GM12892 (cell line): ENCODE measurements at regions not wholly inside any gene's neighbourhood (a gene's known extent, or its start where the extent isn't known, plus 50 kb on each side); places are given as distances from the start of the nearest gene placed in this dataset.

ENCODE experiments used
- DNase-seq: peaks from one replicate; pipeline ENCODE4 v3.0.0; 2011; ENCODE audit not compliant: insufficient read length
- FAIRE-seq: peaks from 2 replicates; lab custom pipeline; 2011; peaks lifted over from hg19 to GRCh38; lab: Jason Lieb, UNC
- POLR2A ChIP-seq: IDR thresholded peaks from 2 replicates; pipeline ENCODE4 v1.6.1; 2011; ENCODE audit warnings: low read depth, low read length, control low read depth
- POLR2AphosphoS5 ChIP-seq: IDR thresholded peaks from 2 replicates; pipeline ENCODE4 v1.6.1; 2011; ENCODE audit warnings: low read depth, low read length, control low read depth
- TAF1 ChIP-seq: IDR thresholded peaks from 2 replicates; pipeline ENCODE4 v1.6.1; 2011; ENCODE audit warnings: low read depth, mild to moderate bottlenecking, control low read depth, low read length, borderline replicate concordance

DNA sequence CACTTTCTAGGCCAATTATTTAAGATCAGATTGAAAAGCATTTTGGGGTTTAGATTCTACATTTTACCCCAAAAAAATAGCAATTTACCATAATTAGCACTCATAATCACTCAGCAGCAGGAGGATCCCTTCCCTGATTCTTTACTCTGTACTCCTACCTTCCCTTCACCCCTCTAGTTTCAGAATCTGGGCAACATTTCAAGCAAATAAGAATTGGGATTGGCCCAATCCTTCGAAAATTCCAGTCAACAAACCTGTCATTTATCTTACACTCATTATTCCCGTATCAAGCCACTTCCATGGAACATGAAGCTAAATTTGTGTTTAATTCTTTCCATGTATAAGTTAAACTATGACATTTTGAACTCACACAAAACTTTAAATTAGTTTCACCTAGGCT, 349.1 kb upstream of the USP15 start:
- DNase-seq (no peak), FAIRE-seq (no peak)
- TF ChIP-seq POLR2A (no peak), TAF1 (no peak), POLR2AphosphoS5 (no peak)

DNA sequence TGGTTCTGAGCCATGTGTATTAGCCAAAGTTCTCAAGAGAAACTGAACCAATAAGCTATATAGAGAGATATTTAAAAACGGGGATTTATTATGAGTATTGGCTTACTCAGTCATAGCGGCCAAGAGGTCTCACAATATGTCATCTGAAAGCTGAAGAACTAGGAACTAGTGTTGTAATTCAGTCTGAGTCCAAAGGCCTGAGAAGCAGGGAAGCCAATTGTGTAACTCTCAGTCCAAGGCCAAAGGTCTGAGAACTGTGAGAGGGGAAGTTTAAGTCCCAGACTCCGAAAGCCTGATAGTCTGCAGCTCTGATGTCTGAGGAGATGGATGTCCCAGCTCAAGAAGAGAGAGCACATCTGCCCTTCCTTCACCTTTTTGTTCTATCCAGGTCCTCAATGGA, 344.8 kb upstream of the USP15 start:
- FAIRE-seq (no peak), DNase-seq (no peak)
- TF ChIP-seq TAF1 (no peak), POLR2AphosphoS5 (no peak), POLR2A (no peak)

GRCh38 chr12:61916831-61917230, 343.4 kb upstream of the USP15 start:
- FAIRE-seq: no peak
- no peak for TF ChIP-seq TAF1
- DNase-seq: no peak

- FAIRE-seq (no peak), DNase-seq (no peak)
- TF ChIP-seq POLR2A: no peak
- no peak for TF ChIP-seq POLR2AphosphoS5
- TF ChIP-seq TAF1: no peak
These were observed 340.5 kb upstream of the USP15 start for GRCh38 chr12:61919686-61920085.

DNA sequence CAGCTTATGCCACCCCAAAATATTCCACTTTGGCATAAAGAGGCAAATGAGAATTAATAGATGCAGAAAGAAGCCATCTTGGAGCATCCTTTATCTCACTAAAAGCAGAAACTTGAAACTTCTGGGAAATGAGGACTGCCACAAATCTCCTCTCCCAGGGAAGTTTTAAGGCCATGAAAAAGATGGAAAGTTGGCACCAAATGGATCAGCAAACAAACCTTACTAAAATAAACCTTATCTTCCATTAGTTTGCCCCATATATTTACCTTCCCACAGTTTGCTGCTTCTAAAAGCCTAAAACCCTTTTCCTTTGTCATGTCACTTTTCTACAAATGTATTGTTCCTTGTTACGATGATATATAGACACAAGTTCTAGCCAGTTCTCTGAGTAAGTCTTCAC, 340.0 kb upstream of the USP15 start:
- TF ChIP-seq POLR2A: no peak
- TF ChIP-seq TAF1: no peak
- no peak for TF ChIP-seq POLR2AphosphoS5
- DNase-seq (no peak), FAIRE-seq (no peak)

GRCh38 chr12:61923152-61923551, 337.1 kb upstream of the USP15 start:
- FAIRE-seq (peak; percentile 9), DNase-seq (no peak)
- TF ChIP-seq TAF1 (no peak), POLR2AphosphoS5 (no peak), POLR2A (no peak)

- FAIRE-seq (no peak), DNase-seq (no peak)
- no peak for TF ChIP-seq POLR2AphosphoS5
- TF ChIP-seq TAF1: no peak
- TF ChIP-seq POLR2A: no peak
These were observed 325.6 kb upstream of the USP15 start for GRCh38 chr12:61934564-61934963.

- TF ChIP-seq POLR2AphosphoS5 (no peak), TAF1 (no peak), POLR2A (no peak)
- DNase-seq: no peak
- FAIRE-seq: no peak
These were observed 320.2 kb upstream of the USP15 start for GRCh38 chr12:61939977-61940376.

- FAIRE-seq: no peak
- DNase-seq: no peak
These were observed 303.7 kb upstream of the USP15 start for GRCh38 chr12:61956545-61956944.

GRCh38 chr12:61974461-61974860, 285.7 kb upstream of the USP15 start:
- DNase-seq (no peak), FAIRE-seq (no peak)
- TF ChIP-seq POLR2A: no peak
- no peak for TF ChIP-seq TAF1
- no peak for TF ChIP-seq POLR2AphosphoS5

More at GRCh38 chr12:61956545-61956944, 303.7 kb upstream of the USP15 start:
- no peak for TF ChIP-seq TAF1
- no peak for TF ChIP-seq POLR2AphosphoS5
- no peak for TF ChIP-seq POLR2A

- FAIRE-seq: no peak
These were observed 274.4 kb upstream of the USP15 start for GRCh38 chr12:61985830-61986229.

DNA sequence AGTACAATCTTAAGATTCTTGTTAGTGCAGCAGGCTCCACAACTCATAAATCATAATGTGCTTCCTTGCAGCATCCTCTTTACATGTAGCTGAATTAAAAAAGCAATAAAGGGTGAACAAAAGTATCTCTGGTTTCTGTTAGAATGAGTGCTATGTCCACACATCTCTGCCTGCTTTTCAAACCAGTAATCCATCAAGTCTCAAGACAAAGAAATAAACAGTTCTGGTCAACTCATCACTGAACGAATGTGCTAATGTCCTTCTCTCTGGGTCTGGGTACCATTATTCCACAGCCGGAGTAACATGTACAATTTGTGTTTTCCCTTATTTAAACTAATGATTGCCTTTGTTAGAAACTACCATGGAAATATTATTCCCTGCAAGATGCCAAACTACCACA, 273.0 kb upstream of the USP15 start:
- FAIRE-seq (no peak), DNase-seq (no peak)
- TF ChIP-seq TAF1: no peak
- no peak for TF ChIP-seq POLR2AphosphoS5
- no peak for TF ChIP-seq POLR2A

More at GRCh38 chr12:61985830-61986229, 274.4 kb upstream of the USP15 start:
- TF ChIP-seq POLR2A (no peak), TAF1 (no peak), POLR2AphosphoS5 (no peak)
- no peak for DNase-seq

GRCh38 chr12:61991661-61992060, 268.5 kb upstream of the USP15 start:
- FAIRE-seq (no peak), DNase-seq (no peak)
- TF ChIP-seq POLR2A (no peak), POLR2AphosphoS5 (no peak)

- TF ChIP-seq TAF1 (no peak), POLR2A (no peak), POLR2AphosphoS5 (no peak)
- DNase-seq: no peak
- no peak for FAIRE-seq
These were observed 266.4 kb upstream of the USP15 start for GRCh38 chr12:61993734-61994345.
